ENCODE measurements at regions not wholly inside any gene's neighbourhood (a gene's known extent, or its start where the extent isn't known, plus 50 kb on each side); places are given as distances from the start of the nearest gene placed in this dataset.

DNA sequence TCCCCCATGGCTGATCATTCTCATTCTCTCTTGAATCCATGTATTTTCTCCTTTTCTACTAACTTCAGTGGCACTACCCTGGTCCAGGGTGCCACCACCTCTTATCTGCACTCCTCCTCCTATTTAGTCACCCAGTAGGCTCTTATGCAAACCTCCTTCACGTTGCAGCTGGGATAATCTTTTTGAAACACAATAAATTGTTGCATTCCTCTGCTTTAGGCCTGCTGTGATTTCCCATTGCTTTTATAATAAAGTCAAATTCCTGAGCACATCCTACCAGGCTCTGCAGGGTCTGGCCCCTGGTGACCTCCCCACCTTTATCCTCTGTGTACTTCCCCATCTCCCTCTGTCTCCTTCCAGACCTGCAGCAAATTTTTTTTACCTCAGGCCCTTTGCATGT, 112.7 kb upstream of the KIAA1217 start:
- Histone ChIP-seq H3K27ac (no peak overlapping the region), H3K4me3 (no peak overlapping the region), H3K27me3 (no peaks in the 10 kb centered on the region), H3K36me3 (no peaks in the 10 kb centered on the region), H3K9me3 (no peaks in the 10 kb centered on the region), H3K4me1 (no peaks in the 10 kb centered on the region)
- TF ChIP-seq, protein P1, sequence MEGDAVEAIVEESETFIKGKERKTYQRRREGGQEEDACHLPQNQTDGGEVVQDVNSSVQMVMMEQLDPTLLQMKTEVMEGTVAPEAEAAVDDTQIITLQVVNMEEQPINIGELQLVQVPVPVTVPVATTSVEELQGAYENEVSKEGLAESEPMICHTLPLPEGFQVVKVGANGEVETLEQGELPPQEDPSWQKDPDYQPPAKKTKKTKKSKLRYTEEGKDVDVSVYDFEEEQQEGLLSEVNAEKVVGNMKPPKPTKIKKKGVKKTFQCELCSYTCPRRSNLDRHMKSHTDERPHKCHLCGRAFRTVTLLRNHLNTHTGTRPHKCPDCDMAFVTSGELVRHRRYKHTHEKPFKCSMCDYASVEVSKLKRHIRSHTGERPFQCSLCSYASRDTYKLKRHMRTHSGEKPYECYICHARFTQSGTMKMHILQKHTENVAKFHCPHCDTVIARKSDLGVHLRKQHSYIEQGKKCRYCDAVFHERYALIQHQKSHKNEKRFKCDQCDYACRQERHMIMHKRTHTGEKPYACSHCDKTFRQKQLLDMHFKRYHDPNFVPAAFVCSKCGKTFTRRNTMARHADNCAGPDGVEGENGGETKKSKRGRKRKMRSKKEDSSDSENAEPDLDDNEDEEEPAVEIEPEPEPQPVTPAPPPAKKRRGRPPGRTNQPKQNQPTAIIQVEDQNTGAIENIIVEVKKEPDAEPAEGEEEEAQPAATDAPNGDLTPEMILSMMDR (IDR thresholded peaks at IDR 0.05) = no peak
- ATAC-seq (no peak), DNase-seq (no peak)
- intact Hi-C loops (cut with DNase I) = no loop called here

DNA sequence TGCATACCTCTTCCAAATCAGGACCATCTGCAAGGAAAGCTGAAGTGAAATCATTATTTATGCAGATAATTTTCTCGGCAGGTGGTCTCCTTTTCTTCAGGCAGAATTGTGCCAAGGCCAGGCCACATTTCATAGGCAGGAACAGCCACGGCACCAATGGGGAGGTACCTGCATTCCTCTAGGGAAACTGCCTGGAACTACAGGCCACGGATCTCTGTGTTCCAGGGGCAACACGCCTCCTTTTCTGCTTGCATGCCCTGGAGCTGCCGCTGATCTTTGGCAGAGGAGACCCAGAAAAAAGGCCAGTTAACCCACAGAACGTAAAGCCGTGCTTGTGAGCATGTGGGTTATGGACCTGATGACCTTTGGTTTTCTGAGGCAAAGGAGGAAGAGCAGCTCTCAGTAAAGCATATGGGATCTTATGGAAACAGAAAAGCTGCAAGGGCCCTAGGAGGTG, 111.2 kb upstream of the KIAA1217 start:
- H3K9me3 ChIP-seq = no peaks in the 10 kb centered on the region
- intact Hi-C loops (cut with DNase I) = no loop called here
- H3K4me3 ChIP-seq = no peak overlapping the region
- no peaks in the 10 kb centered on the region for H3K36me3 ChIP-seq
- TF ChIP-seq, protein P1 (IDR thresholded peaks at IDR 0.05) = no peak
- H3K4me1 ChIP-seq = no peaks in the 10 kb centered on the region
- ATAC-seq = no peak
- H3K27me3 ChIP-seq = no peaks in the 10 kb centered on the region
- DNase-seq = no peak
- no peak overlapping the region for H3K27ac ChIP-seq

DNA sequence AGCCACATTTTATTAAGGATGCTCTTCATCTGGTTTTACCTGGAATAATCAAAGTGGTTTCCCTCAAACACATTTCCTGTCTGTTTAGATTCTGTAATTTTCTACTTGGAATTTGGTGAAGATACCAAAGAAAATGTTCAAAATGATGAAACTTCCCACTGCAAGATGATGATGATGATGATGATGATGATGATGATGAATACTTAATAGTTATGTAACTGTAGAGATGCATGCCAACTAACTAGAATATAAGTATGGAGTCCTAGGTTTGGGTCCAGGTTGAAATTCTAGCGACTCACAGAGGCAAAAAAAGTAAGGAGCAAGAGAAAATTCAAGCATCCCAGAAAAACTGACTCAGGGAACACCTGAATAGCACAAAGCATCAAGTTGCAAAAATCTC, 104.0 kb upstream of the KIAA1217 start:
- ATAC-seq (no peak), DNase-seq (no peak)
- Histone ChIP-seq H3K36me3 (no peaks in the 10 kb centered on the region), H3K27me3 (no peaks in the 10 kb centered on the region), H3K4me3 (no peak overlapping the region), H3K9me3 (no peaks in the 10 kb centered on the region), H3K4me1 (no peaks in the 10 kb centered on the region), H3K27ac (no peak overlapping the region)
- intact Hi-C loops (cut with DNase I) = no loop called here
- TF ChIP-seq, protein P1 (IDR thresholded peaks at IDR 0.05) = no peak

DNA sequence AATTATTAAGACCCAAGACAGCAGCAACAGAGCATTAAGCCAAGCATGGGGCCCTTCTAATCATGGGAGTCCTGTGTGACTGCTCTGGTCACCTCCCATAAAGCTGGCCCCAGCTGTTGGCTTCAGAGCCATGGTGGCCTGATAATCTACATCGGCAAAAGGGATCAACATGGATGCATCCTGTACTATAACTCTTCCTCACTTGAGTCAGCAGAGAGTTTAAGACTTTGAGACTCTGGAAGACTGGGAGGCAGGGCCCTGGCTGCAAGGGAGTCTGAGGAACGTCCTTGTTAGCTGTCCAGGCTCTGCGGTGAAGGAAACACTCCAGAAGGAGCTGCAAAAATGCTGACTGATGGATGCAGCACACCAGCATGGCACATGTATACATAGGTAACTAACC, 95.0 kb upstream of the KIAA1217 start:
- Histone ChIP-seq H3K4me3 (no peak overlapping the region), H3K36me3 (no peaks in the 10 kb centered on the region), H3K27ac (no peak overlapping the region), H3K4me1 (no peaks in the 10 kb centered on the region), H3K27me3 (no peaks in the 10 kb centered on the region), H3K9me3 (no peaks in the 10 kb centered on the region)
- TF ChIP-seq, protein P1 (IDR thresholded peaks at IDR 0.05) = no peak
- intact Hi-C loops (cut with DNase I) = no loop called here
- no peak for ATAC-seq
- DNase-seq = no peak

DNA sequence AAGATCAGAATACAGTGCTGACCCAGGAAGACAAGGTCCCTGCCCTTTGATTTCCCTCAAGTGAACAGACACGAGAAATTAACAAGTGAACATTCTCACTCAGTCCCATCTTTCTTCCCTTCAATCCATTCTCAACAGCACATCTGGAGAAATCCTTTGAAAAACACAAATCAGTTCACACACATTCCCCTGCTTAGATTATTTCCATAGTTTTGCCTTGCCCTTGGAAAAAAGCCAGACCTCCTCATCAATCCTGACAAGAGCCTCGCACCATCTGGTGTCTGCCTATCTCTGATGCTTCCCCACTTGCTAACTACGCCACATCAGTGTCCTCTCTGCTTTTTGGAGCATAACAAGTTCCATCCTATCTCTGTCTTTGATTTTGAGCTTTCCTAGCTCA, 94.4 kb upstream of the KIAA1217 start:
- no peak for DNase-seq
- Histone ChIP-seq H3K4me1 (no peaks in the 10 kb centered on the region), H3K9me3 (no peaks in the 10 kb centered on the region), H3K27me3 (no peaks in the 10 kb centered on the region), H3K36me3 (no peaks in the 10 kb centered on the region), H3K4me3 (no peak overlapping the region), H3K27ac (no peak overlapping the region)
- intact Hi-C loops (cut with DNase I) = no loop called here
- TF ChIP-seq, protein P1 (IDR thresholded peaks at IDR 0.05) = no peak
- no peak for ATAC-seq
